IMR-90 (cell line): ENCODE measurements at regions not wholly inside any gene's neighbourhood (a gene's known extent, or its start where the extent isn't known, plus 50 kb on each side); places are given as distances from the start of the nearest gene placed in this dataset.

Source experiments
- ATAC-seq: fragments of 200-7000 bp; cut with Tn5 transposase; 2 replicates; pipeline ENCODE4 v1.9.1; 2020; ENCODE audit warnings: low read depth, mild to moderate bottlenecking, moderate library complexity
- BruUV-seq: library from RNA; stranded (reverse); fragments of 400-500 nt; replicated peaks from 2 replicates; lab custom pipeline; 2021; lab: Mats Ljungman, UMichigan
- CTCF ChIA-PET: fragments of 300-600 bp; formaldehyde crosslinking; extraction: SDS; loops from one replicate; lab custom pipeline; 2021; ENCODE audit warnings: antibody characterized with exemption; lab: Yijun Ruan, JAX
- POLR2A ChIA-PET: fragments of 300-600 bp; sonication (Branson Sonifier 250); formaldehyde crosslinking; loops from one replicate; lab custom pipeline; 2022; ENCODE audit warnings: antibody characterized with exemption; ENCODE audit not compliant: unreplicated experiment; lab: Charles Lee
- DNase-seq: peaks from one replicate; pipeline ENCODE4 v3.0.0; 2013
- H2AFZ ChIP-seq: replicated peaks from 2 replicates; pipeline ENCODE3; 2013; ENCODE audit warnings: low read length, mild to moderate bottlenecking; ENCODE audit not compliant: poor library complexity
- H2AK5ac ChIP-seq: 2 replicates; pipeline ENCODE4 v1.6.1; 2013; ENCODE audit warnings: low read depth, low read length, inconsistent platforms
- H2AK9ac ChIP-seq: replicated peaks from 2 replicates; pipeline ENCODE3; 2013; ENCODE audit warnings: mild to moderate bottlenecking, low read depth, low read length, moderate library complexity; ENCODE audit not compliant: poor library complexity
- H2BK120ac ChIP-seq: 2 replicates; pipeline ENCODE4 v1.6.1; 2013; ENCODE audit warnings: low read depth, low read length, inconsistent platforms
- H2BK15ac ChIP-seq: 3 replicates; pipeline ENCODE4 v1.6.1; 2013; ENCODE audit warnings: low read depth, low read length, inconsistent platforms
- H2BK20ac ChIP-seq: 2 replicates; pipeline ENCODE4 v1.6.1; 2013; ENCODE audit warnings: low read depth, mild to moderate bottlenecking, inconsistent platforms, low read length, moderate library complexity
- H2BK5ac ChIP-seq: 2 replicates; pipeline ENCODE4 v1.6.1; 2013; ENCODE audit warnings: mild to moderate bottlenecking, low read depth, low read length, inconsistent platforms; ENCODE audit not compliant: poor library complexity, severe bottlenecking
- H3K14ac ChIP-seq: replicated peaks from 2 replicates; pipeline ENCODE4 v1.6.1; 2013; ENCODE audit warnings: low read depth, low read length, inconsistent platforms
- H3K18ac ChIP-seq: 2 replicates; pipeline ENCODE4 v1.6.1; 2013; ENCODE audit warnings: low read depth, low read length, control low read depth
- H3K23ac ChIP-seq: 2 replicates; pipeline ENCODE4 v1.6.1; 2013; ENCODE audit warnings: low read depth, low read length, inconsistent platforms
- H3K27ac ChIP-seq: 2 replicates; pipeline ENCODE4 v1.5.1; 2013; ENCODE audit warnings: mild to moderate bottlenecking, control low read depth, low read length; ENCODE audit not compliant: insufficient read depth
- H3K27me3 ChIP-seq: 2 replicates; pipeline ENCODE4 v1.6.1; 2013; ENCODE audit warnings: low read length; ENCODE audit not compliant: control insufficient read depth, insufficient read depth
- H3K36me3 ChIP-seq: 2 replicates; pipeline ENCODE4 v1.6.1; 2013; ENCODE audit warnings: low read length, mixed read lengths; ENCODE audit not compliant: control insufficient read depth, insufficient read depth
- H3K4ac ChIP-seq: 2 replicates; pipeline ENCODE4 v1.6.1; 2013; ENCODE audit warnings: low read depth, low read length, inconsistent platforms
- H3K4me1 ChIP-seq: 2 replicates; pipeline ENCODE4 v1.6.1; 2013; ENCODE audit warnings: low read length, mixed read lengths; ENCODE audit not compliant: control insufficient read depth, insufficient read depth
- H3K4me2 ChIP-seq: 2 replicates; pipeline ENCODE4 v1.6.1; 2013; ENCODE audit warnings: low read depth, mild to moderate bottlenecking, control low read depth, low read length, moderate library complexity
- H3K4me3 ChIP-seq: 2 replicates; pipeline ENCODE4 v1.5.1; 2013; ENCODE audit warnings: low read depth, mild to moderate bottlenecking, control low read depth, low read length, moderate library complexity; ENCODE audit not compliant: insufficient read depth
- H3K56ac ChIP-seq: 2 replicates; pipeline ENCODE4 v1.6.1; 2013; ENCODE audit warnings: low read length, inconsistent platforms; ENCODE audit not compliant: insufficient read depth; ENCODE audit errors: extremely low read depth
- H3K79me1 ChIP-seq, 2 experiments: 2 replicates each; pipeline ENCODE4 v1.6.1; 2013; ENCODE audit warnings: low read length in 2 of 2, inconsistent platforms in 1 of 2, low read depth in 1 of 2
- H3K9ac ChIP-seq: 2 replicates; pipeline ENCODE4 v1.6.1; 2013; ENCODE audit warnings: low read depth, low read length, control low read depth
- H3K9me1 ChIP-seq: 2 replicates; pipeline ENCODE4 v1.6.1; 2013; ENCODE audit warnings: low read length, inconsistent platforms; ENCODE audit not compliant: insufficient read depth
- H3K9me3 ChIP-seq: 2 replicates; pipeline ENCODE4 v1.6.1; 2013; ENCODE audit warnings: low read length; ENCODE audit not compliant: control insufficient read depth, insufficient read depth
- H4K20me1 ChIP-seq: 2 replicates; pipeline ENCODE4 v1.6.1; 2013; ENCODE audit warnings: low read length, inconsistent platforms; ENCODE audit not compliant: insufficient read depth
- H4K5ac ChIP-seq: 2 replicates; pipeline ENCODE4 v1.6.1; 2013; ENCODE audit warnings: mild to moderate bottlenecking, low read depth, low read length, control low read depth
- H4K8ac ChIP-seq, 2 experiments: 2 replicates each; pipeline ENCODE4 v1.6.1; 2013; ENCODE audit warnings: low read depth in 2 of 2, low read length in 2 of 2, control low read depth in 1 of 2, inconsistent platforms in 1 of 2
- H4K91ac ChIP-seq: 2 replicates; pipeline ENCODE4 v1.6.1; 2013; ENCODE audit warnings: low read depth, low read length, inconsistent platforms; ENCODE audit not compliant: insufficient read depth
- BHLHE40 ChIP-seq: fragments of 150-350 bp; IDR thresholded peaks from 2 replicates; pipeline ENCODE4 v1.6.1; 2016; ENCODE audit warnings: mild to moderate bottlenecking, low read depth, low read length
- WGBS, 2 experiments: methylation state at CpG; one replicate each; pipeline versions ENCODE4 v1.1.5 to v1.1.7; 2013; ENCODE audit warnings: missing lambda C conversion rate in 2 of 2; ENCODE audit not compliant: insufficient read length in 1 of 2; ENCODE audit errors: extremely low coverage in 2 of 2; 5-methylcytosine and 5-hydroxymethylcytosine counted together
- dilution Hi-C: fragments of 300-500 bp; cut with HindIII; formaldehyde crosslinking; loops from one replicate; pipeline ENCODE4 v1.14.3; 2018; ENCODE audit warnings: low sequenced_read_pairs; ENCODE audit not compliant: unreplicated experiment
- in situ Hi-C: fragments of 300-500 bp; cut with MboI; formaldehyde crosslinking; loops from 3 replicates; pipeline ENCODE4 v1.14.3; 2019; ENCODE audit warnings: low sequenced_read_pairs, inconsistent platforms, mixed read lengths
- intact Hi-C: fragments of 100-400 bp; cut with micrococcal nuclease; formaldehyde crosslinking; loops from 2 replicates; pipeline ENCODE4 v1.10.0; 2022

DNA sequence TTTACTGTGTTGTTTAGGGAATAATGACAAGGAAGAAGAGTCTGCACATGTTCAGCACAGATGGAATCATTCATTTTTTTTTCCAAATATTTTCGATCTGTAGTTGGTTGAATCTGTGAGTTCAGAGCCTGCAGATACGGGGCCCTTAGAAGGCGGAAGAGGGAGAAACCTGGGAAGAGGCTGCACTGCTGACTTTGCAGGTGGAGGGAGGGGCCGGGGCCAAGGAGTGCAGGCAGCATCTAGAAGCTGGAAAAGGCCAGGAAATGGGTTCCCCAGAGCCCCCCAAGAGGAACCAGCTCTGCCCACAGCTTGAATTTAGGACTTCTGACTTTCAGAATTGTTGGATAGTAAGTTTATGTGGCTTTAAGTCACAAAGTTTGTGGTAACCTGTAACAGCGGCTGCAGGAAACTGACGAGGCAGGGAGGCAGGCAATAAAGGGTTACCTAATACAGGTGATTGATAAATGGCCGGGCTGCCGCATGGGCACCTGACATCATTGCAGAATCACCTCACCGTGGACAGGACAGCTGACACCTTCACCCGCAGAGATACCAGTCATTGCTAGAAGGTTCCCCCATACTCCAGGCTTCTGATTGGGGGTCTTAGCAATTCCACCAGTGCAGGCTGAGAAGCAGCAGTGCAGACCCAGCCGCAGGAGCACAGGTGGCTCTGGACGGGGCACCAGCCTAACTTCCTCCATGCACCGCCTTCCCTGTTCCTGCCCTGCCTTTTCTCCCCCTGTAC lies 181.3 kb downstream of the IRF8 start:
- no peak for DNase-seq
- Histone ChIP-seq H3K56ac (no peak overlapping the region), H2BK20ac (no peak overlapping the region), H3K4me3 (no peak overlapping the region), H3K9me3 (no peaks in the 10 kb centered on the region), H3K4me2 (no peak overlapping the region), H3K4ac (no peak overlapping the region), H2BK5ac (no peak overlapping the region), H3K4me1 (peaks cover 5% of the 10 kb centered on the region), H2BK15ac (no peak overlapping the region), H2AK9ac (no peak overlapping the region), H4K20me1 (no peaks in the 10 kb centered on the region), H3K9me1 (peaks cover 8% of the 10 kb centered on the region), H3K18ac (no peak overlapping the region), H3K9ac (no peak overlapping the region), H3K36me3 (no peaks in the 10 kb centered on the region), H2AFZ (no peak overlapping the region), H3K23ac (no peak overlapping the region), H4K8ac (no peak overlapping the region), H3K14ac (no peak overlapping the region), H3K27ac (no peak overlapping the region), H3K79me1 (peaks cover 0 to 8% of the 10 kb centered on the region in 2 experiments; a peak in 2 of 4 replicates), H2BK120ac (no peak overlapping the region), H4K91ac (no peak overlapping the region), H4K5ac (no peak overlapping the region), H2AK5ac (no peak overlapping the region), H3K27me3 (no peaks in the 10 kb centered on the region)
- in situ Hi-C loops (no loop called here), intact Hi-C loops (no loop called here), dilution Hi-C loops (no loop called here)
- WGBS, 2 experiments: 74% methylated on average over 7 of the region's 13 CpGs; no CpG with 5 or more reads in 1 of the 2 experiments
- ChIA-PET POLR2A (no interaction called here), CTCF (no interaction called here)
- BruUV-seq: no TSS peak
- ATAC-seq: no peak
- TF ChIP-seq BHLHE40: no peak
